T-helper 2 cell (primary cell): ENCODE measurements at regions not wholly inside any gene's neighbourhood (a gene's known extent, or its start where the extent isn't known, plus 50 kb on each side); places are given as distances from the start of the nearest gene placed in this dataset.
"Not testable (repeated sequence)": the region's sequence is repeated elsewhere in the genome, so short reads cannot be mapped to it uniquely, and the experiment has no call there.

Experiments used
- DNase-seq, 5 experiments: peaks; one replicate each; pipeline versions ENCODE4 v3.0.0 to v3.0.0-alpha.2; 2012 to 2022

GRCh38 chr2:184261331-184261730 is 337.0 kb upstream of the ZNF804A start:
- DNase-seq = no peak

- no peak for DNase-seq
Observed at GRCh38 chr2:184261818-184262217, 336.5 kb upstream of the ZNF804A start.

GRCh38 chr2:184268900-184269477 is 329.3 kb upstream of the ZNF804A start:
- no peak for DNase-seq

- no peak for DNase-seq
Observed at GRCh38 chr2:184270660-184271059, 327.7 kb upstream of the ZNF804A start.

- no peak for DNase-seq
Observed at GRCh38 chr2:184272056-184272455, 326.3 kb upstream of the ZNF804A start.

GRCh38 chr2:184294831-184295230 is 303.5 kb upstream of the ZNF804A start:
- DNase-seq = no peak

- DNase-seq = no peak
Observed at GRCh38 chr2:184297085-184297484, 301.2 kb upstream of the ZNF804A start.

- no peak for DNase-seq
Observed at GRCh38 chr2:184302506-184302905, 295.8 kb upstream of the ZNF804A start.

GRCh38 chr2:184304006-184304405 is 294.3 kb upstream of the ZNF804A start:
- DNase-seq = no peak

GRCh38 chr2:184305105-184305504 is 293.2 kb upstream of the ZNF804A start:
- DNase-seq = no peak

GRCh38 chr2:184308706-184309105 is 289.6 kb upstream of the ZNF804A start:
- DNase-seq = no peak

- DNase-seq = no peak
Observed at GRCh38 chr2:184312970-184313369, 285.4 kb upstream of the ZNF804A start.

GRCh38 chr2:184314829-184315228 is 283.5 kb upstream of the ZNF804A start:
- DNase-seq = no peak

- no peak for DNase-seq
Observed at GRCh38 chr2:184316921-184317320, 281.4 kb upstream of the ZNF804A start.

GRCh38 chr2:184322615-184323014 is 275.7 kb upstream of the ZNF804A start:
- DNase-seq = no peak

GRCh38 chr2:184326066-184326465 is 272.3 kb upstream of the ZNF804A start:
- no peak for DNase-seq

- not testable (repeated sequence) for DNase-seq
Observed at GRCh38 chr2:184327805-184328204, 270.5 kb upstream of the ZNF804A start.

- not testable (repeated sequence) for DNase-seq
Observed at GRCh38 chr2:184330561-184330960, 267.8 kb upstream of the ZNF804A start.

- no peak for DNase-seq
Observed at GRCh38 chr2:184336688-184337087, 261.6 kb upstream of the ZNF804A start.

GRCh38 chr2:184338771-184339170 is 259.6 kb upstream of the ZNF804A start:
- no peak for DNase-seq

- no peak for DNase-seq
Observed at GRCh38 chr2:184339966-184340365, 258.4 kb upstream of the ZNF804A start.

GRCh38 chr2:184346338-184346862 is 251.9 kb upstream of the ZNF804A start:
- no peak for DNase-seq

- DNase-seq = no peak
Observed at GRCh38 chr2:184351126-184351525, 247.2 kb upstream of the ZNF804A start.

GRCh38 chr2:184357033-184357432 is 241.3 kb upstream of the ZNF804A start:
- DNase-seq = no peak

GRCh38 chr2:184359379-184359778 is 238.9 kb upstream of the ZNF804A start:
- DNase-seq = no peak
